Psoas muscle (tissue), 7 donors: ENCODE measurements at regions not wholly inside any gene's neighbourhood (a gene's known extent, or its start where the extent isn't known, plus 50 kb on each side); places are given as distances from the start of the nearest gene placed in this dataset.

Experiments used
- ATAC-seq, 4 donors: fragments of 200-7000 bp; cut with Tn5 transposase; one replicate each; pipeline ENCODE4 v1.9.1; 2020; ENCODE audit warnings: moderate library complexity in 3 of 4, mild to moderate bottlenecking in 2 of 4
- DNase-seq, 2 donors: peaks; one replicate each; pipeline ENCODE4 v3.0.0-alpha.2; 2020
- H3K27ac ChIP-seq: fragments of 200-600 bp; one replicate; pipeline ENCODE4 v1.8.0; 2022
- H3K27me3 ChIP-seq, 3 donors: fragments of 200-600 bp in 1 of 3; one replicate each; pipeline versions ENCODE4 v1.6.1 to v1.8.0; 2013 to 2022; ENCODE audit warnings: low read length in 2 of 3, mild to moderate bottlenecking in 2 of 3, moderate library complexity in 1 of 3; ENCODE audit not compliant: insufficient read depth in 3 of 3
- H3K36me3 ChIP-seq, 2 donors: fragments of 200-600 bp in 1 of 2; one replicate each; pipeline versions ENCODE4 v1.6.1 to v1.8.0; 2013 to 2022; ENCODE audit warnings: low read depth in 1 of 2, mild to moderate bottlenecking in 1 of 2, moderate library complexity in 1 of 2; ENCODE audit not compliant: insufficient read depth in 1 of 2
- H3K4me1 ChIP-seq: fragments of 200-600 bp; one replicate; pipeline ENCODE4 v1.8.0; 2022
- H3K4me3 ChIP-seq: fragments of 200-600 bp; one replicate; pipeline ENCODE4 v1.8.0; 2022; ENCODE audit warnings: mild to moderate bottlenecking
- H3K9me3 ChIP-seq: fragments of 200-600 bp; one replicate; pipeline ENCODE4 v1.8.0; 2022
- CTCF ChIP-seq: fragments of 200-600 bp; IDR thresholded peaks from one replicate; pipeline ENCODE4 v1.8.0; 2022; ENCODE audit warnings: antibody characterized with exemption
- WGBS, 3 donors: extraction: QIAGEN DNeasy Blood & Tissue Kit; methylation state at CpG; one replicate each; pipeline versions ENCODE4 v1.1.6 to v1.1.7; 2013; 5-methylcytosine and 5-hydroxymethylcytosine counted together
- intact Hi-C, 2 donors: fragments of 100-400 bp; cut with DNase I; formaldehyde crosslinking; loops; one replicate each; pipeline versions ENCODE4 v1.11.0 to v1.14.2; 2022
- donor health status: healthy with polysubstance abuse.
- donor health status: DM: no; HTN: no; CAD: no; lungs with moderate emphysema.
- donor health status: Bipolar disorder and iron deficiency.
- donor health status: healthy.
- donor health status: DM: yes; HTN: yes; CAD: no.
- donor health status: DM: no; HTN: no; CAD: no.
- donor health status: DM: yes; HTN: yes; CAD: no.

DNA sequence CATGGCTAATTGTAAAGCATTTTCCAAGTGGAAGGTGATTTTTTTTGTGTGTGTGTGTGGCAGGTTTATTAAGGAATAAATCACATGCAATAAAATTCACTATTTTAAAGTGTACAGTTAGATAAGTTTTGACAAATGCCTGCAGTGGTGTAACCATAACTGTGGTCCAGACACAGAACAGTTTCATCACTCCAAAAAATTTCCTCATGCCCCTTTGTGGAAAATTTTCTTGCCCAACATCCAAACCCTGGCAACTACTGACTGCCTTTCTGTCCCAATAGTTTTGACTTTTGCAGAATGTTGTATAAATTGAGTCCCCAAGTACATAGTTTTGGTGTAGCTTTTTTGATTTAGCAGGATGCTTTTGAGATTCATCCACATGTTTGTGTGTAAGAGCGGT is 135.1 kb upstream of the KLHL25 start:
- Histone ChIP-seq H3K4me3 (no peak overlapping the region), H3K36me3 (no peaks in the 10 kb centered on the region), H3K9me3 (no peaks in the 10 kb centered on the region), H3K4me1 (no peaks in the 10 kb centered on the region), H3K27me3 (no peaks in the 10 kb centered on the region), H3K27ac (no peak overlapping the region)
- DNase-seq (no peak), ATAC-seq (no peak)
- TF ChIP-seq CTCF = no peak
- WGBS, 3 donors = 68 to 91% (median 77%) methylated on average over 1 of the region's 1 CpG
- intact Hi-C loops = loop anchor here in 1 of 2 donors (5.0 kb wide), 1 partner anchor 42 kb away; no protein-coding TSS in a partner anchor

DNA sequence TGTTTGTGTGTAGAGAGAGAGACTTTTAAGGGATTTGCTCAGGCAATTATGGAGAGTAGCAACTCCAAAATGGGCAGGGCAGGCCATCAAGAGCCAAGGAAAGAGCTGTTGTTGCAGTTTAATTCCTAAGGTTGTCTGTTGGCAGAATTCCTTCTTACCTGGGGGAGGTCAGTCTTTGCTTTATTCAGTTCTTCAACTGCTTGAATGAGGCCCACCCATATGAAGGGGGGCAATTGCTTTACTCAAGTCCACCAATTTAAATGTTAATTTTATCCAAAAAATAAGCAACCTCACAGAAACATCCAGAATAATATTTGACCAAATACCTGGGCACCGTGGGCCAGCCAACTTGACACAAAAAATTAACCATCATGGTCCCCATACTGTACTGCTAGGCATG is 137.7 kb upstream of the KLHL25 start:
- no peak overlapping the region for H3K27ac ChIP-seq
- H3K9me3 ChIP-seq = no peaks in the 10 kb centered on the region
- no peaks in the 10 kb centered on the region for H3K36me3 ChIP-seq
- ATAC-seq (no peak), DNase-seq (no peak)
- no peak for TF ChIP-seq CTCF
- no peaks in the 10 kb centered on the region for H3K27me3 ChIP-seq
- no peak overlapping the region for H3K4me3 ChIP-seq
- intact Hi-C loops = loop anchor here in 1 of 2 donors (5.0 kb wide), 1 partner anchor 45 kb away; no protein-coding TSS in a partner anchor
- 72 to 81% (median 74%) methylated on average over 1 of the region's 1 CpG for WGBS, 3 donors
- H3K4me1 ChIP-seq = no peaks in the 10 kb centered on the region

DNA sequence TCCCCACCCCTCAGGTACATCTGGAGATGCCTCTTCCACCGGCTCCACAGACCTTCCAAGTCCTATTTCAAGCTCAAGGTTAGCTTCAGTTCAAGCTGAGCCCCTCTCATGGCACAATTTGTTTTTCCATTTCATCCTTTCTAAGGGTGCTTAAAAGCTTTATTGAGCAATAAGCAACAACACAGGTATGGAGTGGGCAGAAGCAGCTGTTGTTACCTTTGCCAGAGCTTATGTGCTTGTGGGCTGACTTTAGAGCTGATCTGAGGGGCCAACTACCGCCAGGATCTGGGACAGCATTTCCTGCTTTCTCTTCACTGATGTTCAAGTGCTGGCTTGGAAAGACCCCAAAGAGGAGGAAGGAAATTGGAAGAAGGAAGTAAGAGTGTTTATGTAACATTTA is 140.0 kb upstream of the KLHL25 start:
- Histone ChIP-seq H3K4me1 (no peaks in the 10 kb centered on the region), H3K27ac (no peak overlapping the region)
- intact Hi-C loops = loop anchor here in 1 of 2 donors (5.0 kb wide), 1 partner anchor 47 kb away; no protein-coding TSS in a partner anchor

GRCh38 chr15:85935182-85935581 is 140.5 kb upstream of the KLHL25 start:
- intact Hi-C loops = no loop called here
- H3K27ac ChIP-seq = no peak overlapping the region
- no peak for TF ChIP-seq CTCF
- no peak overlapping the region for H3K4me3 ChIP-seq
- no peak for ATAC-seq
- no peak for DNase-seq
- no peaks in the 10 kb centered on the region for H3K9me3 ChIP-seq
- 92 to 96% (median 93%) methylated on average over 6 of the region's 6 CpGs for WGBS, 3 donors
- no peaks in the 10 kb centered on the region for H3K36me3 ChIP-seq
- no peaks in the 10 kb centered on the region for H3K27me3 ChIP-seq
- no peaks in the 10 kb centered on the region for H3K4me1 ChIP-seq

More for the DNA sequence above, 140.0 kb upstream of the KLHL25 start:
- Histone ChIP-seq H3K4me3 (no peak overlapping the region), H3K27me3 (no peaks in the 10 kb centered on the region), H3K9me3 (no peaks in the 10 kb centered on the region), H3K36me3 (no peaks in the 10 kb centered on the region)
- DNase-seq = no peak
- 41 to 74% (median 66%) methylated on average over 2 of the region's 2 CpGs for WGBS, 3 donors
- TF ChIP-seq CTCF = no peak
- ATAC-seq = no peak

DNA sequence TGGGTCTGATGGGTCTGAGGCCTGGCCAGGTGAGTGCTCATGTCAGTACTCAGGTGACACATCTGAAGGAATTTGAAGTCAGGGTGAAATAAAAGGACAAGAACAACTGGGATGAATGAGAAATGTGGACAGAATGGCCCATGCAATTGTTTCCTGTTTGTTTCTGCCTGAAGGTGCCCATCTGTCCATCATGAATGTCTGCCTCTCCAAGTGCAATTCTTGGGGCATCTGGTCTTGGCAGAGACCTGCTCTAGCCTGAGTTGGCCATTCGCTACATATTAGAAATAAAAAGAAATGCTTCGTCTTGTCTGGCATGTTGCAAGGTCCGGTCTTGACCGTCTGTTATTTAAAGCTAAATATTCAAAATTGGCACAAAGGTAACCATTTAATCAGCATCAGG is 142.0 kb upstream of the AGBL1 start:
- no peaks in the 10 kb centered on the region for H3K9me3 ChIP-seq
- no peaks in the 10 kb centered on the region for H3K27me3 ChIP-seq
- no peak for DNase-seq
- intact Hi-C loops = no loop called here
- H3K4me1 ChIP-seq = peaks cover 13% of the 10 kb centered on the region
- H3K4me3 ChIP-seq = no peak overlapping the region
- 84 to 95% (median 90%) methylated on average over 4 of the region's 4 CpGs for WGBS, 3 donors
- no peak for TF ChIP-seq CTCF
- H3K36me3 ChIP-seq = no peaks in the 10 kb centered on the region
- ATAC-seq = no peak
- H3K27ac ChIP-seq = no peak overlapping the region
